Fibroblast of skin of right quadriceps (primary cell): ENCODE measurements at regions not wholly inside any gene's neighbourhood (a gene's known extent, or its start where the extent isn't known, plus 50 kb on each side); places are given as distances from the start of the nearest gene placed in this dataset.
"Not testable (repeated sequence)": the region's sequence is repeated elsewhere in the genome, so short reads cannot be mapped to it uniquely, and the experiment has no call there.

ENCODE experiments used
- DNase-seq: peaks from one replicate; pipeline ENCODE4 v3.0.0-alpha.2; 2013

- no peak for DNase-seq
Measured at GRCh38 chr14:61602003-61602732, 93.1 kb upstream of the HIF1A start.

- DNase-seq: no peak
Measured at GRCh38 chr14:61602733-61603077, 92.6 kb upstream of the HIF1A start.

- DNase-seq: peak; percentile 34
Measured at GRCh38 chr14:61603736-61604135, 91.6 kb upstream of the HIF1A start.

DNA sequence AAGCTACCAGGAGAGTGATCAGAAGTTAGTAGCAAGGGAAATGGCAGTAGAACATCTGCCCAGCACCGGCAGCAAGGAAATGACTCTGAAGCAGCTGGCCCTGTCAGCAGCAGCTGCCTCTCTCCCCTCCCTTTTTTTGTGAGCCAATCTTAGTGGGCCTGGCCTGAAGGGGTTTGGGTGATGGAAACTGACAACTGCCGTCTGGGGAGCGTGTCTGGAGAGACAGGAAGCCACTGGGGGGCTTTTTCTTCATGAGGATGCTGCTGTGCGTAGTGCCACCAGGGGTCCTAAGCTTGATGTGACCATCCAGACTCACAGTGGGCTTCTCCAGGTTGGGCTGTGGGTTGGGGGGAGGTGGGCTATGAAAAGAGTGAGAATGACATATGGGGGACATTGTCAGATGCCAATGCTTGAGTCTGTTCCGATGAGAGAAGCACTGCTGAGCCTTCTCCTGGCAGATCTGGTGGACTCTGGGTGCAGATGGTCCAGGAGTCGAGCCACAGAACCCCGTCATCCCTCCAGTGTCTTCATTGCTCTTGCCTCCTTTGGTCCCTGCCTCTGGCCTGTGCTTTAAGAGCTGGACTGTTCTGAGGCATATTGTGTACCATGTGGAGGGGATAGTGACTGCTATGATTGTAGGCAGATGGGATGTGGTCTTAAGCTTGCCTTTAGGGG lies 87.6 kb upstream of the HIF1A start:
- no peak for DNase-seq

- DNase-seq: no peak
Measured at GRCh38 chr14:61608245-61609165, 86.8 kb upstream of the HIF1A start.

DNA sequence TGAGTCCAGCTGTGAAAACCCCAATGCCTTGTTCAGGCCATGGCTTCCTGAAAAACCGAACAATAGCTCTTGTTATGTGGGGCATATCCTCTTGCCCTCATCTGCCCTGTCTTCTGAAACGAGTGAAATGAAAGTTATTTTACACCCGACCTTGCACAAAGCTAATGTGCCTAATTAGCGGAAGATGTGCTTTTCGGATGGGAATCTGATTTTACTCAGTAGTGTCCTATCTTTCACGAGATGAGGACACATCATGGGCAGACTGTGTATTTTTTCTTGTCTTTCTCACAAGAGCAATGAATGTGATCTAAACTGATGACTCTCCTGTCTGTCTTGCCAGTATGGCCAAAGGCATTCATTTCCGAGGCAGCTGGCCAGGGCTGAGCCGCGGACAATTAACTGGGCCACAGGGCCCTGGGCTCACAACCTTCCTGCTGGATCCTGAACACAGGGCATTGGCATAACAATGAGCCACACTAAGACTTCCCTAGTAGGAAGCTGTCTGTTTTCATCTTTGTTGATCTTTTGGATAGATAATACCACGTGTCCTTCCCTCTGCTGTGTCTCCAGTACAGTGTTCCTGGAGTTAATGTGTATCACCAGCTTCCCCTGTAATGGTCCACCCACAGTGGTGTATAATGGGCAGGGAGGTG lies 86.0 kb upstream of the HIF1A start:
- no peak for DNase-seq

GRCh38 chr14:61609884-61610283 lies 85.4 kb upstream of the HIF1A start:
- DNase-seq: peak; percentile 66

GRCh38 chr14:61610900-61611299 lies 84.4 kb upstream of the HIF1A start:
- no peak for DNase-seq

- peak; percentile 46 for DNase-seq
Measured at GRCh38 chr14:61611880-61612630, 83.3 kb upstream of the HIF1A start.

- not testable (repeated sequence) for DNase-seq
Measured at GRCh38 chr14:61613006-61613405, 82.3 kb upstream of the HIF1A start.

DNA sequence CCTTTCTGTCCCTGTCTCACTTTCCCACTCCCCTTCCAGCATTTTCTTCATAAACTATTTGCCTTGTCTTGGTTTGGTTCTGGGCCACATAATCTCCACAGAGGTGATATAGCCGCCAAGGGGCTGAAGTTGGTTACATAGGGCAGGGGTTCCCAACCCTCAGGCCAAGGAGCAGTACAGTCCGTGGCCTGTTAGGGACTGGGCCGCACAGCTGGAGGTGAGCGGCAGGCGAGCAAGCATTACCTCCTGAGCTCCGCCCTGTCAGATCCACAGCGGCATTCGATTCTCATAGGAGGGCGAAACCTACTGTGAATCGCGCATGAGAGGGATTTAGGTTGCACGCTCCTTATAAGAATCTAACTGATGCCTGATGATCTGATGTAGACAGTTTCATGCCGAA lies 80.6 kb upstream of the HIF1A start:
- DNase-seq: no peak

- DNase-seq: no peak
Measured at GRCh38 chr14:61615743-61616523, 79.4 kb upstream of the HIF1A start.

- peak; percentile 86 for DNase-seq
Measured at GRCh38 chr14:61616524-61617185, 78.7 kb upstream of the HIF1A start.

GRCh38 chr14:61618448-61618847 lies 76.9 kb upstream of the HIF1A start:
- DNase-seq: no peak

GRCh38 chr14:61619494-61619893 lies 75.8 kb upstream of the HIF1A start:
- DNase-seq: no peak

DNA sequence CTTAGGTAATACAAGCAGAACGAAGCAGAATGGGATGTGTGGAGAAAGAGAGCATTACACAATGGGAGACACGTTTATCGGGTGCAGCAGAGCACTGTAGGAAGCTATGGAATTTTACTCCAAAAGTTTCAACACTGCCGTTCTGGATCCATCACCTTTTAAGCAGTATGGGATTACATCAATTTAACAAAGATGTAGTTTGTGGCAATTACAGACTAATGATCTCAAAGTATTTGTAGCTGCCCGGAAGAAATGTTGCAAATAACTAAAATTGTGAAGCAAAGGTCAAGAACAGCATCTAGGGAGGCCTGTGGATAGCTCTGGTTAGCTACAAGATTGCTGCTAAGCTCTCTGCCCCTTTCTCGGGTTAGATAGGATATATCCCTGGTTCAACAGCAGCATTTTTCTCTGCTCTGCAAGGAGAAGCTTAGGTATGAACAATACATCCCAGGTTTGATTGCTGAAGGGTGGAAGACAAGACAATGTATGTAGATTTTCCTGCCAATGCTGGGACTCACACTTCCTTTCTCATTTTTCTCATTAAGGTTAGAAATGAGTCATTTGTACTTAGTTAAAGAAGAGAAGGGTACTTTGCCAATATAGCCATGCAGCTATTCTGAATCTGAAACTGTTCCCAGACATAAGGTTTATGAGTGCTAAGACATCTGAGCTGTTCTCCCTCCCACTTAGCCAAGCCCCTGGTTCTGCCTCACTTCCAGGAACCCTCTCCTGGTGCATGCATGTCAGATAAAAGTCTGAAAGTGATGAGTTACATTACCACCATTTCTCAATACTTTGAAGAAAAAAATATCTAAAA lies 75.0 kb upstream of the HIF1A start:
- DNase-seq: peak; percentile 96

GRCh38 chr14:61621444-61621843 lies 73.9 kb upstream of the HIF1A start:
- no peak for DNase-seq

GRCh38 chr14:61622051-61622450 lies 73.3 kb upstream of the HIF1A start:
- no peak for DNase-seq

GRCh38 chr14:61623927-61624326 lies 71.4 kb upstream of the HIF1A start:
- DNase-seq: no peak

DNA sequence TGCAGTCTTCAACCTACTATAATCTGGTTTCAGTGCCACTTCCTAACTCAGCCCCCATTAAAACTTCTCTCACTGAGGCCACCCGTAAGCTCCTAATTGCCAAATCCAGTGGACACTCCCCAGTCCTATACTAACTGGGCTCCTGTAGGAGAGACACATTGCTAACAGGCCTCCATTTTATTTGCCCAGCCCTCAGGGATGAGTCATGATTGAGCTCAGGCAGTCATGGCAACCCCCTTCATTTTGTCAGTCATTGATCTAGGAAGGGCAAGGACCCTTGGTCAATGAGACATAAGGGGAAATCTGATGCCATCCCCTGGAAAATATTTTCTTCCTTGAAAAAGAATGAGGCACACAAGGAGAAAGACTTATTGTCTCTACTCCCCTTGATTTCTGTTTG lies 70.1 kb upstream of the HIF1A start:
- DNase-seq: peak; percentile 52
